ENCODE measurements at regions not wholly inside any gene's neighbourhood (a gene's known extent, or its start where the extent isn't known, plus 50 kb on each side); places are given as distances from the start of the nearest gene placed in this dataset.
"Not testable (repeated sequence)": the region's sequence is repeated elsewhere in the genome, so short reads cannot be mapped to it uniquely, and the experiment has no call there.

- DNase-seq (ENCODE audit: low read depth in 1 of 2, low spot score in 1 of 2): no peak
These were observed 136.0 kb upstream of the SMIM31 start for GRCh38 chr4:164617911-164618310.

GRCh38 chr4:164621886-164622521 is 131.9 kb upstream of the SMIM31 start:
- DNase-seq (ENCODE audit: low read depth in 1 of 2, low spot score in 1 of 2): no peak

GRCh38 chr4:164623099-164623498 is 130.8 kb upstream of the SMIM31 start:
- no peak for DNase-seq (ENCODE audit: low read depth in 1 of 2, low spot score in 1 of 2)

GRCh38 chr4:164639001-164639400 is 114.9 kb upstream of the SMIM31 start:
- no peak for DNase-seq (ENCODE audit: low read depth in 1 of 2, low spot score in 1 of 2)

GRCh38 chr4:164648151-164648848 is 105.6 kb upstream of the SMIM31 start:
- no peak for DNase-seq (ENCODE audit: low read depth in 1 of 2, low spot score in 1 of 2)

GRCh38 chr4:164648849-164649212 is 105.1 kb upstream of the SMIM31 start:
- DNase-seq (ENCODE audit: low read depth in 1 of 2, low spot score in 1 of 2): no peak

- no peak for DNase-seq (ENCODE audit: low read depth in 1 of 2, low spot score in 1 of 2)
These were observed 94.2 kb upstream of the SMIM31 start for GRCh38 chr4:164659765-164660164.

GRCh38 chr4:164676152-164676551 is 77.8 kb upstream of the SMIM31 start:
- DNase-seq (ENCODE audit: low read depth in 1 of 2, low spot score in 1 of 2): not testable (repeated sequence)

GRCh38 chr4:164683040-164683439 is 70.9 kb upstream of the SMIM31 start:
- DNase-seq (ENCODE audit: low read depth in 1 of 2, low spot score in 1 of 2): no peak

GRCh38 chr4:164695650-164696049 is 58.3 kb upstream of the SMIM31 start:
- DNase-seq (ENCODE audit: low read depth in 1 of 2, low spot score in 1 of 2): no peak

GRCh38 chr4:164700471-164700870 is 53.5 kb upstream of the SMIM31 start:
- DNase-seq (ENCODE audit: low read depth in 1 of 2, low spot score in 1 of 2): no peak

- no peak for DNase-seq (ENCODE audit: low read depth in 1 of 2, low spot score in 1 of 2)
These were observed 52.3 kb upstream of the SMIM31 start for GRCh38 chr4:164701665-164702064.
